ENCODE measurements at regions not wholly inside any gene's neighbourhood (a gene's known extent, or its start where the extent isn't known, plus 50 kb on each side); places are given as distances from the start of the nearest gene placed in this dataset.
"Not testable (repeated sequence)": the region's sequence is repeated elsewhere in the genome, so short reads cannot be mapped to it uniquely, and the experiment has no call there.

DNA sequence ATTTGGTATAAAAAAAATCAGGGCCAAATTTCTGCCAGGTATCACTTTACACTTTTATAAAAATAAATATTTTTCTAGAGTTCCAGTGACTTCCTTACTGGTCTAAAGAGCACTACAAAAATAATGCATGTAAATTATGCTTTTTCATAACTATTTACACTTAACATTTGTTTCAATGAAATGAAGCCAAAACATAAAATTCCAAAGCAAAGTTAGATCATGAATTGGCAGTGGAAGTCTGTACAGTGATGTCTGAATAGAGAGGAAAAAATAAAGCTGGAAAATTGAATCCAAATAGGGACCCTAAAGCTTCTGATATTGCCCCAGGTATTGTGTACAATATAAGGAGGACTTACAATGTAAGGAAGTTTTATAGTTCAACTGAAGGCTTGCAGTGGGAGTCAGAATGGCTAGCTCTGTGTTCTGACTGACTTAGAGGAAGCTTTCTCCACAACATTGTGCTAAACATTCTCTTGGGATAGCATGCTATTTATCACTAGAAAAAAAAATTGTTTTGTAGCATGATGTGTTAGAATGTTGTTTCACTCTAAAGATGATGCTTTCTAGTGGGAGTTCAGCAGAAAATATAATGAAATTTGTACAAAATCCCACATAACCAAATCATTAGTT lies 288.2 kb upstream of the UGT8 start:
- DNase-seq: no peak

DNA sequence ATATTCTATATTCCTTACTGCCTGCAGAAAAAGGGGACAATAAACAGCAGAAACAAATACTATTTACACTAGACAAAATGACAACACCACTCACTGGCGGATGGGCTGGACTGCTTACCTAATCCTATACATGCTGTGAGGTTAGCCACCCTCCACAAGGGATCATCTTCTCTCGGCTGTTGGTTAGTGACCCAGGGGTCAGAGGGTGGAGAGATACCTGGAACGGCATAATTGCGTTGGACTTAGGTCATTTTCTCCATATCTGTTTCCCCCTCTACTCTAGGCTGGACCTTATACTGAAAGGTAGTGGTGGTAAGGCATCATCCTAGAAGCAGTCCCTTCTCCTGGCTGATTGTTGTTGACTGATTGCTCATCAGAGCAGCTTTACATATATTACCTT lies 286.8 kb upstream of the UGT8 start:
- no peak for DNase-seq

- no peak for DNase-seq
Measured at GRCh38 chr4:114312338-114312737, 286.3 kb upstream of the UGT8 start.

DNA sequence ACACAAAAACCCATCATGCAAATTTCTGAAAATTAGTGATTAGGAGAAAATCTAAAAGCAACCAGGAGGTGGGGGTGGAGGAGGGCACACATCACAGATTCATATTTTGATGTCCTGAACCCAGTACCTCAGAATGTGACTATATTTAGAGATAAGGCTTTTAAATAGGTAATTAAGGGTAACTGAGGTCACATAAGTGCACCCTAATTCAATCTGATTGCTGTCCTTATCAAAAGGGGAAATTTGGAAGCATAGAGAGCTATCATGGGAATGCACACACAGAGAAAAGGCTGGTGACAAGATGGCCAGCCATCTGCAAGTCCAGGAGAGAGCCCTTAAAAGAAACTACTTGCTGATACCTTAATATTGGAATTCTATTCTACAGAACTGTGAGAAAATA lies 281.8 kb upstream of the UGT8 start:
- no peak for DNase-seq

GRCh38 chr4:114317564-114317963 lies 281.0 kb upstream of the UGT8 start:
- DNase-seq: no peak

- no peak for DNase-seq
Measured at GRCh38 chr4:114318309-114318708, 280.3 kb upstream of the UGT8 start.

DNA sequence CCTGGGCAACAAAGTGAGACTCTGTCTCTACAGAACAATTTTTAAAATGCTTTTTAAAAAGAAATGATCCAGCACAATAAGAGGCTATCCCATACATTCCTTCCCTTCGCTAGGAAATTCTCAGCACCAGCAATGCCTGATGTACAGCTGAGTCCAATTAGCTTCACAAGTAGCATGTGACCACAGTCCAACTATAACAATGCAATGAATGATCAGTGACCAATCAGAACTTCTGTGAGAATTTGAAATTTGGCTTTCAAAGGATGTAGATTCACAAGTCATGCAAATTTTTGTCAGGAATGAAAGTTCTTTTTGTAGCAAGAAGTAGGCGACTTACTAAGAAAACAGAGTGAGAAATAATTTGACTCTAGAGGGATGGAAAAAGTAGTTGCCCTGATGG lies 278.5 kb upstream of the UGT8 start:
- DNase-seq: no peak

- DNase-seq: no peak
Measured at GRCh38 chr4:114321366-114321765, 277.2 kb upstream of the UGT8 start.

GRCh38 chr4:114323841-114324240 lies 274.8 kb upstream of the UGT8 start:
- DNase-seq: no peak

DNA sequence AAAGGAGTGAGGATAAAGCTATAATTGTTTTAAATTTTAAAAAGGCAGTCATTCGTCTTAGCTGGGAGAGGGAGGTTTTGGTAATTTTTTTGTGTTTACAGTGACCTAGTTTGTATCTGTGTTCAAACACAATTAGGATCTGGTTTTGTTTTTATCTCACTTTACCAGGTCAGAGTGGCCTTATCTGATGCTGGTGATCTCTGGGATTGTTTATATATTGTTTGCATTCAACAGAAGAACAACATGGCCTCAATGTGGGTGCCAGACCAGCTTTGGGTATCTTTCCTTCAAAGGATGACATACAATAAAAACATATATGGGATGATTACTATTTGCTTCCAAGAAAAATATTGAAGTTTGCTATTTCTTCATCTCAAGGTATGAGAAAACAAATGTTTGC lies 272.2 kb upstream of the UGT8 start:
- DNase-seq: no peak

- DNase-seq: no peak
Measured at GRCh38 chr4:114332119-114332518, 266.5 kb upstream of the UGT8 start.

- not testable (repeated sequence) for DNase-seq
Measured at GRCh38 chr4:114334363-114334762, 264.2 kb upstream of the UGT8 start.

DNA sequence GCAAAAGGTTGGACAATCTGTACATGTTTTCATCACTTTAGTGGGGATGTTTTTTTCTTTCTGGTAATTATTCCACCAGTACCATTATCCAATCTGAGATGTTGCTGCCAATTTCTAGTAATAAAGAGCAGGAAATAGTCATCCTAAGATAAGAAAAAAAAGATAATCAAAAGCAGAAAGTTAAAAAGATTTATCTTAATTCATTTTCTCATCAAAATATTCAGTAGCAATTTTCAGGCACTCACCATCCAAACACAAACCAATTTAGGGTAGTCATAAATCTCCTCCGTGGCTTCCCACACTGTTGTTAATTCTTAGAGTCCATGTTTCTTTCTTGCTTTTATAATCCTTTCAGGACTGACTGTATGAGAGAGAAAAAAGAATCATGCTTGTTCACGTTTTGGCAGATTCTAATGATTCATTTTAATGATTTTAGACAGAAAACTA lies 263.7 kb upstream of the UGT8 start:
- no peak for DNase-seq

GRCh38 chr4:114335339-114335738 lies 263.3 kb upstream of the UGT8 start:
- DNase-seq: no peak

GRCh38 chr4:114343015-114343414 lies 255.6 kb upstream of the UGT8 start:
- DNase-seq: no peak

GRCh38 chr4:114349543-114350175 lies 248.9 kb upstream of the UGT8 start:
- DNase-seq: no peak

- no peak for DNase-seq
Measured at GRCh38 chr4:114358901-114359300, 239.7 kb upstream of the UGT8 start.

DNA sequence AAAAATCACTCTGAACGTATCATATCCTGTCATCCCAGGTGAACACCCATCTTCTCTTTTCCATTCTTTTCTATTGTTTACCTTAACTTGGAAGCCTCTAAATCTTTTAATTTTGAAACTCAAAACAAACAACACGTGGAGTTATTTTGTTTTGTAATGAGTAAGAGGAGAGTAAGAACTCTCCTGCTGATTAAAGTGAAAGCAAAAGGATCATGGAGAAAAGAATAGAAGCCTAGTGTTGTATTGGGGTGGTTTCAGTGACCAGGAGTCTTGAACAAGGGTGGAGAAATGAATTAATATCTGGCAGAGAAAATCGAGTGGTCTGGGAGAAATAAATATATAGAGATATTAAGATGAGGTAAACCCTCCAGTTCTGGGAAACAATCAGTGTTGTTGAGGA lies 237.4 kb upstream of the UGT8 start:
- DNase-seq: no peak

- DNase-seq: no peak
Measured at GRCh38 chr4:114364857-114365256, 233.8 kb upstream of the UGT8 start.

- DNase-seq: no peak
Measured at GRCh38 chr4:114365591-114365990, 233.0 kb upstream of the UGT8 start.

GRCh38 chr4:114366368-114366767 lies 232.2 kb upstream of the UGT8 start:
- DNase-seq: no peak

DNA sequence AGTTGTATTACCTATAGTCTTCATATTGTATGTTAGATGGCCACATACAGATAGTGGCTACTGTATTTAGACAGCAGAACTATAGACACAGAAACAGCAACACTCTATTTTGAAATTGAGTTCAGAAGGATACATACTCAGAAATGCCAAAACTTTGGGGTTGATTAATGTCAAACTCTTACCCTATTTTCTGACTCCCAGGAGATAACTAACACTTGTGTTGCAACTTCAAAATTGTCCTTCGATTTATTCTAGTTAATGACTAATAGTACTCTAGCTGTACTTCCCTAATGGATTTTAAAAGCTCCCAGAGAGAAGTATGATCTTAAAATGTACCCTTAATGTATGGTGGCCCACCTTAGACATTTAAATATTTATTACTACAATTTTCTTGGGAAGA lies 229.9 kb upstream of the UGT8 start:
- DNase-seq: no peak

DNA sequence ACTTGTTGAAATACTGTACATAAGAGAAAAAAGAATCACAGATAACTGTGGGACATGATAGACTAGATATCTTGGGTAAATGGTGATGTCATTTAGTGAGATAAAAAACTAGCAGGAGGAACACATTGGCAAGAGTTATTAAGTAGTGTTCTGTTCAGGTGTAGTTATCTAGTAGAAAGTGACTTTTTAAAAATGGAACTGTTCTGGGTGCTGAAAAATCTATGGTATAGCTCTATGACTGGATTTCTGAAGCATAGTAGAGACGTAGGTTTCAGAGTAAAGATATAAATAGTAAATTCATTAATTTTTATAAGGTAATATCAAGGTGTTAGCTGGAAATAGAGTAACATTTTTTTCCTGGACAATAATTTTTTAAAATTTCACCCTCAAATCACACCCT lies 225.1 kb upstream of the UGT8 start:
- no peak for DNase-seq

DNA sequence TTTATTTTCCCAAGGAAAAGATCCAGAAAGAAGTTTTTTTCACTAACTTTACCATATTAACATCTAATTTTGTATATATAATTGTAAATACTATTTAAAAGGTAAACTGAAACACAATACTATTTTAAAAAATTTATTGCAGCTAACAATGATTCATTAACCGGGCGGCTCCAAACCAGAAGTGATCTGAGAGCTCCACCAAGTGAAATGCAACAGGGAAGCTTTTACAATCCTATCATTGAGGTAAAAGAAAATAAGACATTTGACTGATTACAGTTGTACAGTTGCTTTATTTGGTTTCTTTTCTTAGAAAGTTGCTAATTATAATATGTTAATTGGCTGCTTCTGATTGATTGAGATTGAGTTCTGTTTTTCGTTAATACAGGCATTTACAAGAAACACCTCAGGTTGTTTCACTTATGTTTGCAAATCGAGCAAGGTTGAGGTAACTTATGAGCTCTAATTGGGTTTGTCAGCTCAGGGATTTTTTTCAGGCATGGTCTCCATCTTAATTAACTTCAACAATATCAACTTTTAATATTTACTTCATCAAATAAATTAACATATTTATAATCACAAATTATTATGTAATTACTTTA lies 220.2 kb upstream of the UGT8 start:
- no peak for DNase-seq

DNA sequence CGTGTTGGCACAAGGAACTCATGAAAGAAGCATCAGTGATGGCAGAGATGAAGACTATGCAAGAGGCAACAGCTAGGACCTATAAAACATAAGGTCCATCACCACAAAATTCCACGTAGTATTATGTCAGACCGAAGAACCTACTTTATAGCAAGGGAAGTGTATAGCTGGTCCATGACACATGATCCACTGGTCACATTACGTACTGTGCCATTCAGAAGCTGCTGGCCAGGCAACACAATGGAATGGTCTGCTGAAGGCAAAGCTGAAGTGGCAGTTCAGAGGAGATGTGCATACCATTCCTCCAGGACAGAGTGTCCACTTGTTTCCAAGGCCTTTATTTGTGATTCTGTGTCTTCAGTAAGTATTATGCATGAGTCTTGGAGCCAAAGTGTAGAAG lies 215.5 kb upstream of the UGT8 start:
- DNase-seq: no peak
